IMR-90 (cell line): ENCODE measurements at regions not wholly inside any gene's neighbourhood (a gene's known extent, or its start where the extent isn't known, plus 50 kb on each side); places are given as distances from the start of the nearest gene placed in this dataset.

ENCODE experiments used
- ATAC-seq: fragments of 200-7000 bp; cut with Tn5 transposase; 2 replicates; pipeline ENCODE4 v1.9.1; 2020; ENCODE audit warnings: low read depth, mild to moderate bottlenecking, moderate library complexity
- BruUV-seq: library from RNA; stranded (reverse); fragments of 400-500 nt; replicated peaks from 2 replicates; lab custom pipeline; 2021; lab: Mats Ljungman, UMichigan
- CTCF ChIA-PET: fragments of 300-600 bp; formaldehyde crosslinking; extraction: SDS; loops from one replicate; lab custom pipeline; 2021; ENCODE audit warnings: antibody characterized with exemption; lab: Yijun Ruan, JAX
- POLR2A ChIA-PET: fragments of 300-600 bp; sonication (Branson Sonifier 250); formaldehyde crosslinking; loops from one replicate; lab custom pipeline; 2022; ENCODE audit warnings: antibody characterized with exemption; ENCODE audit not compliant: unreplicated experiment; lab: Charles Lee
- DNase-seq: peaks from one replicate; pipeline ENCODE4 v3.0.0; 2013
- H2AFZ ChIP-seq: replicated peaks from 2 replicates; pipeline ENCODE3; 2013; ENCODE audit warnings: low read length, mild to moderate bottlenecking; ENCODE audit not compliant: poor library complexity
- H2AK5ac ChIP-seq: 2 replicates; pipeline ENCODE4 v1.6.1; 2013; ENCODE audit warnings: low read depth, low read length, inconsistent platforms
- H2AK9ac ChIP-seq: replicated peaks from 2 replicates; pipeline ENCODE3; 2013; ENCODE audit warnings: mild to moderate bottlenecking, low read depth, low read length, moderate library complexity; ENCODE audit not compliant: poor library complexity
- H2BK120ac ChIP-seq: 2 replicates; pipeline ENCODE4 v1.6.1; 2013; ENCODE audit warnings: low read depth, low read length, inconsistent platforms
- H2BK15ac ChIP-seq: 3 replicates; pipeline ENCODE4 v1.6.1; 2013; ENCODE audit warnings: low read depth, low read length, inconsistent platforms
- H2BK20ac ChIP-seq: 2 replicates; pipeline ENCODE4 v1.6.1; 2013; ENCODE audit warnings: low read depth, mild to moderate bottlenecking, inconsistent platforms, low read length, moderate library complexity
- H2BK5ac ChIP-seq: 2 replicates; pipeline ENCODE4 v1.6.1; 2013; ENCODE audit warnings: mild to moderate bottlenecking, low read depth, low read length, inconsistent platforms; ENCODE audit not compliant: poor library complexity, severe bottlenecking
- H3K14ac ChIP-seq: replicated peaks from 2 replicates; pipeline ENCODE4 v1.6.1; 2013; ENCODE audit warnings: low read depth, low read length, inconsistent platforms
- H3K18ac ChIP-seq: 2 replicates; pipeline ENCODE4 v1.6.1; 2013; ENCODE audit warnings: low read depth, low read length, control low read depth
- H3K23ac ChIP-seq: 2 replicates; pipeline ENCODE4 v1.6.1; 2013; ENCODE audit warnings: low read depth, low read length, inconsistent platforms
- H3K27ac ChIP-seq: 2 replicates; pipeline ENCODE4 v1.5.1; 2013; ENCODE audit warnings: mild to moderate bottlenecking, control low read depth, low read length; ENCODE audit not compliant: insufficient read depth
- H3K27me3 ChIP-seq: 2 replicates; pipeline ENCODE4 v1.6.1; 2013; ENCODE audit warnings: low read length; ENCODE audit not compliant: control insufficient read depth, insufficient read depth
- H3K36me3 ChIP-seq: 2 replicates; pipeline ENCODE4 v1.6.1; 2013; ENCODE audit warnings: low read length, mixed read lengths; ENCODE audit not compliant: control insufficient read depth, insufficient read depth
- H3K4ac ChIP-seq: 2 replicates; pipeline ENCODE4 v1.6.1; 2013; ENCODE audit warnings: low read depth, low read length, inconsistent platforms
- H3K4me1 ChIP-seq: 2 replicates; pipeline ENCODE4 v1.6.1; 2013; ENCODE audit warnings: low read length, mixed read lengths; ENCODE audit not compliant: control insufficient read depth, insufficient read depth
- H3K4me2 ChIP-seq: 2 replicates; pipeline ENCODE4 v1.6.1; 2013; ENCODE audit warnings: low read depth, mild to moderate bottlenecking, control low read depth, low read length, moderate library complexity
- H3K4me3 ChIP-seq: 2 replicates; pipeline ENCODE4 v1.5.1; 2013; ENCODE audit warnings: low read depth, mild to moderate bottlenecking, control low read depth, low read length, moderate library complexity; ENCODE audit not compliant: insufficient read depth
- H3K56ac ChIP-seq: 2 replicates; pipeline ENCODE4 v1.6.1; 2013; ENCODE audit warnings: low read length, inconsistent platforms; ENCODE audit not compliant: insufficient read depth; ENCODE audit errors: extremely low read depth
- H3K79me1 ChIP-seq, 2 experiments: 2 replicates each; pipeline ENCODE4 v1.6.1; 2013; ENCODE audit warnings: low read length in 2 of 2, inconsistent platforms in 1 of 2, low read depth in 1 of 2
- H3K9ac ChIP-seq: 2 replicates; pipeline ENCODE4 v1.6.1; 2013; ENCODE audit warnings: low read depth, low read length, control low read depth
- H3K9me1 ChIP-seq: 2 replicates; pipeline ENCODE4 v1.6.1; 2013; ENCODE audit warnings: low read length, inconsistent platforms; ENCODE audit not compliant: insufficient read depth
- H3K9me3 ChIP-seq: 2 replicates; pipeline ENCODE4 v1.6.1; 2013; ENCODE audit warnings: low read length; ENCODE audit not compliant: control insufficient read depth, insufficient read depth
- H4K20me1 ChIP-seq: 2 replicates; pipeline ENCODE4 v1.6.1; 2013; ENCODE audit warnings: low read length, inconsistent platforms; ENCODE audit not compliant: insufficient read depth
- H4K5ac ChIP-seq: 2 replicates; pipeline ENCODE4 v1.6.1; 2013; ENCODE audit warnings: mild to moderate bottlenecking, low read depth, low read length, control low read depth
- H4K8ac ChIP-seq, 2 experiments: 2 replicates each; pipeline ENCODE4 v1.6.1; 2013; ENCODE audit warnings: low read depth in 2 of 2, low read length in 2 of 2, control low read depth in 1 of 2, inconsistent platforms in 1 of 2
- H4K91ac ChIP-seq: 2 replicates; pipeline ENCODE4 v1.6.1; 2013; ENCODE audit warnings: low read depth, low read length, inconsistent platforms; ENCODE audit not compliant: insufficient read depth
- BHLHE40 ChIP-seq: fragments of 150-350 bp; IDR thresholded peaks from 2 replicates; pipeline ENCODE4 v1.6.1; 2016; ENCODE audit warnings: mild to moderate bottlenecking, low read depth, low read length
- CEBPB ChIP-seq: IDR thresholded peaks from 2 replicates; pipeline ENCODE4 v1.6.1; 2012; ENCODE audit warnings: low read depth, low read length, improper control_type of control experiment
- CHD1 ChIP-seq: IDR thresholded peaks from 2 replicates; pipeline ENCODE4 v1.6.1; 2012; ENCODE audit warnings: low read depth, low read length, improper control_type of control experiment
- ELK1 ChIP-seq: fragments of 150-350 bp; IDR thresholded peaks from 2 replicates; pipeline ENCODE4 v1.6.1; 2016; ENCODE audit warnings: low read depth, mild to moderate bottlenecking, low read length, moderate library complexity, borderline replicate concordance
- FOS ChIP-seq: fragments of 150-350 bp; IDR thresholded peaks from 2 replicates; pipeline ENCODE4 v1.6.1; 2016; ENCODE audit warnings: low read depth, low read length
- MAFK ChIP-seq: IDR thresholded peaks from 2 replicates; pipeline ENCODE4 v1.6.1; 2012; ENCODE audit warnings: low read depth, low read length, improper control_type of control experiment
- MAZ ChIP-seq: IDR thresholded peaks from 2 replicates; pipeline ENCODE4 v1.6.1; 2012; ENCODE audit warnings: low read depth, mild to moderate bottlenecking, low read length, improper control_type of control experiment, moderate library complexity, borderline replicate concordance
- MXI1 ChIP-seq: IDR thresholded peaks from 2 replicates; pipeline ENCODE4 v1.6.1; 2012; ENCODE audit warnings: low read depth, mild to moderate bottlenecking, low read length, moderate library complexity, borderline replicate concordance
- NFE2L2 ChIP-seq: fragments of 150-350 bp; IDR thresholded peaks from 2 replicates; pipeline ENCODE4 v1.6.1; 2016; ENCODE audit warnings: low read depth, mild to moderate bottlenecking, low read length
- POLR2A ChIP-seq: IDR thresholded peaks from 2 replicates; pipeline ENCODE4 v1.6.1; 2012; ENCODE audit warnings: mild to moderate bottlenecking, low read depth, low read length
- RAD21 ChIP-seq: IDR thresholded peaks from 2 replicates; pipeline ENCODE4 v1.6.1; 2012; ENCODE audit warnings: low read length, improper control_type of control experiment
- RCOR1 ChIP-seq: IDR thresholded peaks from 2 replicates; pipeline ENCODE4 v1.6.1; 2012; ENCODE audit warnings: mild to moderate bottlenecking, low read length, improper control_type of control experiment; ENCODE audit not compliant: insufficient replicate concordance
- SMC3 ChIP-seq: fragments of 150-350 bp; IDR thresholded peaks from 2 replicates; pipeline ENCODE4 v1.6.1; 2016; ENCODE audit warnings: low read depth, mild to moderate bottlenecking, antibody characterized with exemption, low read length, moderate library complexity
- WGBS, 2 experiments: methylation state at CpG; one replicate each; pipeline versions ENCODE4 v1.1.5 to v1.1.7; 2013; ENCODE audit warnings: missing lambda C conversion rate in 2 of 2; ENCODE audit not compliant: insufficient read length in 1 of 2; ENCODE audit errors: extremely low coverage in 2 of 2; 5-methylcytosine and 5-hydroxymethylcytosine counted together
- dilution Hi-C: fragments of 300-500 bp; cut with HindIII; formaldehyde crosslinking; loops from one replicate; pipeline ENCODE4 v1.14.3; 2018; ENCODE audit warnings: low sequenced_read_pairs; ENCODE audit not compliant: unreplicated experiment
- in situ Hi-C: fragments of 300-500 bp; cut with MboI; formaldehyde crosslinking; loops from 3 replicates; pipeline ENCODE4 v1.14.3; 2019; ENCODE audit warnings: low sequenced_read_pairs, inconsistent platforms, mixed read lengths
- intact Hi-C: fragments of 100-400 bp; cut with micrococcal nuclease; formaldehyde crosslinking; loops from 2 replicates; pipeline ENCODE4 v1.10.0; 2022
- TF ChIP-seq, protein P1 (sequence below): conservative IDR thresholded peaks from 2 replicates; pipeline ENCODE4 v1.5.1; 2012; ENCODE audit warnings: mild to moderate bottlenecking, low read depth, low read length, improper control_type of control experiment

DNA sequence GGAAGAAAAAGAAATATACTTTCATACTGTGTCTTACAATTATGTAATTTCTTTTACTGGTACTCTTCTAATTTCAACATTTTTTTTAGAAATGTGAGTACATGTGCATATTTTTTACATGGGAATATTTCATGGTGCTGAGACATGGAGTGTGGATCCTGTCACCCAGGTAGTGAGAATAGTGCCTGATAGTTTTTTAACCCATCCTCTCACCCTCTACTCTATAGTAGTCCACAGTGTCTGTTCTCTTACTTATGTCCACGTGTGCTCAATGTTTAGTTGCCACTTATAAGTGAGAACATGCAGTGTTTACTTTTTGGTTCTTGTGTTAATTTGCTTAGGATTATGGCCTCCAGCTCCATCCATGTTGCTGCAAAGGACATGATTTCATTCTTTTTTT lies 548.8 kb downstream of the AACS start:
- no peaks in the 10 kb centered on the region for H3K4me1 ChIP-seq
- H3K79me1 ChIP-seq, result no peaks in the 10 kb centered on the region
- peaks cover 7% of the 10 kb centered on the region for H3K9me3 ChIP-seq
- no peak overlapping the region for H3K9ac ChIP-seq
- ChIA-PET POLR2A (no interaction called here), CTCF (interaction anchor here (0.6 kb wide), 1 partner anchor 34 kb away, joined by 7 read pairs; no protein-coding TSS in a partner anchor)
- H3K56ac ChIP-seq, result no peak overlapping the region
- H3K18ac ChIP-seq, result no peak overlapping the region
- H3K27me3 ChIP-seq, result no peaks in the 10 kb centered on the region
- H2BK5ac ChIP-seq, result no peak overlapping the region
- TF ChIP-seq SMC3 (no peak), CEBPB (no peak), ELK1 (no peak), MXI1 (no peak), NFE2L2 (no peak), FOS (no peak), RCOR1 (no peak), MAZ (no peak), POLR2A (no peak), CHD1 (no peak), RAD21 (no peak), MAFK (no peak), BHLHE40 (no peak)
- TF ChIP-seq, protein P1, sequence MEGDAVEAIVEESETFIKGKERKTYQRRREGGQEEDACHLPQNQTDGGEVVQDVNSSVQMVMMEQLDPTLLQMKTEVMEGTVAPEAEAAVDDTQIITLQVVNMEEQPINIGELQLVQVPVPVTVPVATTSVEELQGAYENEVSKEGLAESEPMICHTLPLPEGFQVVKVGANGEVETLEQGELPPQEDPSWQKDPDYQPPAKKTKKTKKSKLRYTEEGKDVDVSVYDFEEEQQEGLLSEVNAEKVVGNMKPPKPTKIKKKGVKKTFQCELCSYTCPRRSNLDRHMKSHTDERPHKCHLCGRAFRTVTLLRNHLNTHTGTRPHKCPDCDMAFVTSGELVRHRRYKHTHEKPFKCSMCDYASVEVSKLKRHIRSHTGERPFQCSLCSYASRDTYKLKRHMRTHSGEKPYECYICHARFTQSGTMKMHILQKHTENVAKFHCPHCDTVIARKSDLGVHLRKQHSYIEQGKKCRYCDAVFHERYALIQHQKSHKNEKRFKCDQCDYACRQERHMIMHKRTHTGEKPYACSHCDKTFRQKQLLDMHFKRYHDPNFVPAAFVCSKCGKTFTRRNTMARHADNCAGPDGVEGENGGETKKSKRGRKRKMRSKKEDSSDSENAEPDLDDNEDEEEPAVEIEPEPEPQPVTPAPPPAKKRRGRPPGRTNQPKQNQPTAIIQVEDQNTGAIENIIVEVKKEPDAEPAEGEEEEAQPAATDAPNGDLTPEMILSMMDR, result no peak
- no peak overlapping the region for H2BK120ac ChIP-seq
- H3K23ac ChIP-seq, result no peak overlapping the region
- no peak overlapping the region for H2AK5ac ChIP-seq
- ATAC-seq, result no peak
- H3K9me1 ChIP-seq, result no peaks in the 10 kb centered on the region
- no peak overlapping the region for H2BK15ac ChIP-seq
- H3K27ac ChIP-seq, result no peak overlapping the region
- no peaks in the 10 kb centered on the region for H3K36me3 ChIP-seq
- no peak overlapping the region for H3K14ac ChIP-seq
- H2AFZ ChIP-seq, result no peak overlapping the region
- no peak overlapping the region for H4K91ac ChIP-seq
- H3K4me2 ChIP-seq, result no peak overlapping the region
- no peak overlapping the region for H4K8ac ChIP-seq
- no peaks in the 10 kb centered on the region for H4K20me1 ChIP-seq
- dilution Hi-C loops, result no loop called here
- no peak overlapping the region for H3K4me3 ChIP-seq
- intact Hi-C loops, result no loop called here
- H2BK20ac ChIP-seq, result no peak overlapping the region
- in situ Hi-C loops, result no loop called here
- BruUV-seq, result no TSS peak
- WGBS, 2 experiments, result no CpG with 5 or more reads among the region's 1 CpG
- DNase-seq, result no peak
- no peak overlapping the region for H3K4ac ChIP-seq
- no peak overlapping the region for H4K5ac ChIP-seq
- no peak overlapping the region for H2AK9ac ChIP-seq
